ENCODE measurements at regions not wholly inside any gene's neighbourhood (a gene's known extent, or its start where the extent isn't known, plus 50 kb on each side); places are given as distances from the start of the nearest gene placed in this dataset.

DNA sequence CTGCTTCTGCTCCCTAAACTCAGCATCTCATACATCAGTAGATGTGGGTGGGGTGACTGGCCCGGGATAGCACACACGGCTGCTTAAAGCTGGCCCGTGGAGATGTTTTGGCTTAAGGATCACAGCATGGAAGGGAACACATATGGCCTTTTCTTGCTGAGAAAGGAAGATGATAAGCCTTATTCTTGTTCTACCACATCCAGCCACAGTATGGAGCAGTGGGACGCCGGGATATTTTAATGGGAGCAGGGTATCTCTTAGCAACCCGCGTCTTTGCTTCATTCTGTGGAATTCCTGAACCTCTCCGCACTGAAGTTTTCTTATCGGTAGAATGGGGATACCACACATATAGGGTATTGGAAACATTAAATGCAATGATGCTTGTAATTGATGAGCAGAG is 94.1 kb upstream of the PROK2 start:
- no peak for DNase-seq (ENCODE audit: low read depth in 2 of 2, low spot score in 1 of 2)

DNA sequence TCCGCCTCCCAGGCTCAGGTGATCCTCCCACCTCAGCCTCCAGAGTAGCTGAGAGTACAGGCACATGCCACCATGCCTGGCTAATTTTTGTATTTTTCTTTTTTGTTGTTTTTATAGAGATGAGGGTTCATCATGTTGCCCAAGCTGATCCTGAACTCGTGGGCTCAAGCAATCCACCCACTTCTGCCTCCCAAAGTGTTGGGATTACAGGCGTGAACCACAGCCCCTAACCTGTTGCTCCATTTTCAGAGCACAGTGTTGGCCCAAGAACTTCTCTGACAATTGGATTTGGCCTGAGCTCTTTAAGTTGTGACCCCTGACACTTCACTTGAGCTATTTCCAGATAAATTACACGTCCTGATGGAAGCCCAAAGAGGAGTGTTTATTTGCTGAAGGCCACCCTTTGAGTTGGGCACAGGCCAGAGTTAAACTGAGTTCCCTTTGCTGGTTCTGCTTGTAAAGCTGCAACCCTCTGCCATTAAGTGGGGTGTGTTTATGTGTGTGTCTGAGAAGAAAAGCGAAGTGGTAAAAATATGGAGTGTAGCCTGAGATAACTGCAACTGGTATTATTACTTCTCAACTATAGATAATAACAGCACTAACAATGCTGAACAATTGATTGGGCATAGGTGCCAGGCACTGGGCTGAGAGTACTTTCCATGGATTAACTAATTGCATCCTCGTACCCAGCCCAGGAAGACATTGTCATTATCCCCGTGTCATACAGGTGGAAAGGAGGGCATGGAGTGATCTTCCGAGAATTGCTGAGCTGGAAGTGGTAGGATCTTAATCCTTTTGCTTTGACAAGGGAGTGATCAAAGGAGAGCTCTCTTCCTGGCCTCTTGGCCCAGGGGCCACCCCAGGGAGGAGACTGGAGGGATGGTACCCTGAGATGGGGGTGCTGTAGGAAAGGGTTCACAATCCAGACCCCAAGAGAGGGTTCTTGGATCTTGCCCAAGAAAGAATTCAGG is 91.5 kb upstream of the PROK2 start:
- no peak for DNase-seq (ENCODE audit: low read depth in 2 of 2, low spot score in 1 of 2)

DNA sequence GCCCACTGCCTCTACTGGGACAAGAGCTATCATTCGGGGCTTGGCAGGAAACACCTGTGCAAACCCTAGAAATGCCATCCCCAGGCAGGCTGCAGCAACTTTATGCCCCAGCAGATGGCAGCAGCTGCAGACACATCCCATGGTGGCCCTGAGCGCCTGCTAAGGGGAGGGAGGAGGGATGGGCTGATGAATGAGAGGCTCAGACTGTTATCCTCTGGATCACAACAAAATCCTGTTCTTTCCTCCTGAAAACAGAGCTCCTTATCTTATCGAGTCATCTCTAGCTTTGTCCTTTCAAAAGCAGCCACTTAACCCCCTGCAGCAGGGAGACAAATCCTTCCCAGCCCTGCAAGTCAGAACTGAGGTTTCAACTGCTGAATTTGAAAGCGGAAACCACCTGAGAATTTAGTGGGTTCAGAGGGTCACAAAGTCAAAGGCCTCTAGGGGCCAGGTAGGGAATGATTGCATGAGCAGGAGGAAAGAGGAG is 90.6 kb upstream of the PROK2 start:
- DNase-seq (ENCODE audit: low read depth in 2 of 2, low spot score in 1 of 2): peak; percentile 22 to 52

DNA sequence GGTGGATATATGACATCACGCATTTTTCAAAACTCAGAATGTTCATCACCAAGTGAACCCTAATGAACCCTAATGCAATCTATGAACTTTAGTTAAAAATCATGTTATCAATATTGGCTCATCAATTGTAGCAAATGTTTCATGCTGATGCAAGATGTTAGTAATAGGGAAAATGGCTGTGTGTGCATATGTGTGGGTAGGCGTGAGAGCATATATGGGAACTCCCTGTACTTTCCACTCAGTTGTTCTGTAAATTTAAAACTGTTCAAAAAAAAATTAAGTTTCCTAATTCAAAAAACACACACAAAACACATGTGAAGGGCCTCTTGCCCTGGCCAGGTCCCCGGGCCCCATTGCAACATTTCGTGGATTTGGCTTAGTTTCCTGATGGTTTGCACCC is 89.7 kb upstream of the PROK2 start:
- no peak for DNase-seq (ENCODE audit: low read depth in 2 of 2, low spot score in 1 of 2)

DNA sequence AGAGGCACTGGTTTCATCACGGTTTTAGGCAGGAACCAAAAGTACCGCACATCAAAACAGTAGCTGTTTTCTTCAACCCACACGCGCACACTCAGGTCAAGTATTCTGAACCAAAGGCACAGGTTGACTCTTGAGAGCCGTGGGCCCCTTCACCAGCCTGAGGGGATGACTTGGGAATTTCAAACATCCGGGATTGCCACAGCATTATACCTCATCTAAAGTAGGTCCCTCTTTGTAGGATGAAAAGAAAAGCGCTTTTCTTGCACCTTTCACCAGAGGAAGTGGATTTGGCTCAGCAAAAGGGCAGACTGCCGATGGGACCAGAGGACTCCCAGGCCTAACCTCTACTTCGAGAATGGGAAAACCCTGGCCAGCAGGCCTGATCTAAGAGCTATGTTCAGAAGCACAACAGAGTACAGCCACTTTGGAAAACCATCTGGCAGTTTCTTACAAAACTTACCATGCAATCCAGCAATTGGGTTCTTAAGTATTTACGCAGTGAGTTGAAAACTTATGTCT is 88.2 kb upstream of the PROK2 start:
- no peak for DNase-seq (ENCODE audit: low read depth in 2 of 2, low spot score in 1 of 2)

DNA sequence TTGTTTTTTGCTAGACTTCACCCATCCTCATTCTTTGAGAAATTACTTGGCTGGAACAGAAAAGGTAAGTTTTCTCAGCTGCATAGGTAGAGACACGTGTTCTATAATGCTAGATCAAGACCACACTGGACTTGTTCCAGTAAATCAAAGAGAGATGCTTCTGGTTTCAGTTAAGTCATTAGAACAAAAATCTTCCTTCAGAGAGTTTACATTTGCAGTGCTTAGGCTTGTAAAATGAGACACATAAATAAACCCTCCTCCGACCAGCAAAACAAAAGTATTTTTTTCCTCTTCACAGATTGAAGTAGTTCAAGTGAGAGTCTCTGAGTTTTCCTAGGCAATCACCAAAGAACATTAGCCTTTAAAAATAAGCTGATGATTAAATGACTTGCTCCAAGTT is 87.3 kb upstream of the PROK2 start:
- no peak for DNase-seq (ENCODE audit: low read depth in 2 of 2, low spot score in 1 of 2)

DNA sequence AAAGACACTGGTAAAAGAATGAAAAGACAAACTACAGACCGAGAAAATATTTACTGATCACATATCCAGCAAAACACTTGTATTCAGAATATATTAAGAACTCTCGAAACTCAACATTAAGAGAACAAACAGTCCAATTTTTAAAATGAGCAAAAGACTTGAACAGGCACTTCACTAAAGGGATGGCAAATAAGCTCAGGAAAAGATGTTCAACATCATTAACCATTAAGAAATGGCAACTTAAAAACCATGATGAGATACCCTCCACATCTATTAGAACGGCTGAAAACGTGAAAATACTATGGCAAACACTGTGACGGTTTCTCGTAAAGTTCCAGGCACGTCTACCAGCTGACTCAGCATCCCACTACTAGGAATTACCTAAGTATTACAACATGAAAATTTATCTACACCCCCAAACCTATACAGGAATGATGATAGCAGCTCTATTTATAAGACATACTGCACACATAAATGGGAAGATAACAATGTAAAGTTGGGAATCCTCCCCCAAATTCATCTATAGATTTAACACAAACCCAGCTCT is 86.1 kb upstream of the PROK2 start:
- DNase-seq (ENCODE audit: low read depth in 2 of 2, low spot score in 1 of 2): no peak

DNA sequence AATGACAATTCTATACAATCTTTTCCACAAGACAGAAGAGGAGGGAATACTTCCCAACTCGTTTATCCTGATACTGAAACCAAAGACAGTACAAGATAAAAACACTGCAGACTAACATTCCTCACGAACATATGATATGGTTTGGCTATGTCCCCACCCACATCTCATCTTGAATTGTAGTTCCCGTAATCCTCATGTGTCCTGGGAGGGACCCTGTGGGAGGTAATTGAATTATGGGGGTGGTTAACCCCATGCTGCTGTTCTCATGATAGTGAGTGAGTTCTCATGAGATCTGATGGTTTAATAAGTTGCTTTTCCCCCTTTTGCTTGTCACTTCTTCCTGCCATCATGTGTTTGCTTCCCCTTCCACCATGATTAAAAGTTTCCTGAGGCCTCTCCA is 83.9 kb upstream of the PROK2 start:
- no peak for DNase-seq (ENCODE audit: low read depth in 2 of 2, low spot score in 1 of 2)

DNA sequence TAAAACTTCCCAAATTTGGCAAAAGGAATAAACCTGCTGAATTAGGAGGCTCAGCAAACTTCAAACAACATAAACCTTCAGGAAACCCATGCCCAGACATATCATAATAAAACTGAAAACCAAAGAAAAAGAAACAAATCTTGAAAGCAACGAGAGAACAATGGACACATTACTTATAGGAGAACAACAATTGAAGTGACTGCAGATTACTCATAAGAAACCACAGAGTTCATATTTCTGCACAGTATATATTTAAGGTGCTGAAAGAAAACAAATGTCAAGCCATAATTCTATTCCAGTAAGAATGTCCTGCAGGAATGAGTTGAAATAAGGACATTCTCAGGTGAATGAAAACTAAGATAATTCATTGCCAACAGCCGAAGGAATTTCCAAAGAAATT is 80.8 kb upstream of the PROK2 start:
- DNase-seq (ENCODE audit: low read depth in 2 of 2, low spot score in 1 of 2): no peak

DNA sequence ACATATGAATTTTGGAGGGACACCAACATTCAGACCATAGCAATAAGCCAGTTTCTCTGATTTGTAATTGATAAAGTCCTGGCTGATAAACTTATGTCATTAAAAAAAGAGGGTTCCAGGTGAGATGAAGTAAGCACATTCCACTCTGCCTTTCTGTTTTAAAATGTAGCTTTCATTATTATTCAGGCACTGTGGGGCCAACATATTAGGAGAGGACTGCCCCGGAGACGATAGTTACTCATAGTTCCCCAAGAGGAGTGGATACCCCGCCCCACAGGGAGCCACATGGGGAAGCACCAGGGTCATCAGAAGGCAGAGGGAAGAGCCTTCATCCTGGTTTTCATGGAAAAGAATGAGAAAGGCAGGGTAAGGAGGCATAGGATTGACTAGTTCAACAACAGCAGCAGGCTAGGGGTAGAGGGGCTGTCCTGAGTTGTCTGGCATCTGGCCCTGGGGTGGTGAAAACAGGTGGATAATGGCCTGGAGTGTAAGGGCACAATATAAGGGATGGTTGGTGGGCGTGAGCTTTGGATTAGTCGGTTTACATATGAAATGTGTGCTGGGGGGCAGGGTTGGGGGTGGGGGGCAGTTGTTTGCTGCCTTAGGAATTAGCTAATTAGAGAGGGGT is 78.7 kb upstream of the PROK2 start:
- DNase-seq (ENCODE audit: low read depth in 2 of 2, low spot score in 1 of 2): no peak

DNA sequence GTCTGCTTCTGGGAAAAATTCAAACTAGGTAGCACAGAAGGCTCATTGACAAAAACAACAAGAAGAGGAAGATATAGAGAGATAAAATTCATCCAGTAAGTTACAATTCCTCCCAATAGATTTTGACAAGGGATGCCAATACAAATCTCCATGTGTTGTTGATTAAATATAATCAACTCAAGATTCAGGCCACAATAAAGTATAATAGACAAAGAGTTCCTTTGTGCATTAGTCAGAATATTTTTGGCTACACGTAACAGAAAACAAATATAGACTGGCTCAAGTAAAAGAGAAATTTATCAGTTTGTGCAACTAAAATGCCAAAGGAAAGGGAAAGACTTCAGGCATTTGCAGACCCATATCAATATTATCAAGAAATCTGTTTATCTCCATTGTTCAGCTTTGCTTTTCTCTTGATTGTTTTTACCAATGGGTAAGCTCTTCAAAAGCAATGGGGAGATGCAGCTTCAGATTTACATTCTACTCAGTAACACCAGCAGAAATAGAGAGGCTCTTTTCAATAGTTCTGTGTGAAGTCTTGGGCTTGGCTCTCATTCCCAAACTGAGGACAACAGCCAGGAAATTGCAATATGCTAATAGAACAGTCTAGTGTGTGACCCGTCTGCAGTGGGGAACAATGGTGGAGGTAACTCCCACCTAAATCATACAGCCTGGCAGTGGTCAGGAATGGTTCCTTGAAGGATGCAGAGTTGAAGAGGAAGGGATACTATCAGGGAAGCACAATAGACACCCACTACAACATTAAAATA is 77.6 kb upstream of the PROK2 start:
- DNase-seq (ENCODE audit: low read depth in 2 of 2, low spot score in 1 of 2): no peak

DNA sequence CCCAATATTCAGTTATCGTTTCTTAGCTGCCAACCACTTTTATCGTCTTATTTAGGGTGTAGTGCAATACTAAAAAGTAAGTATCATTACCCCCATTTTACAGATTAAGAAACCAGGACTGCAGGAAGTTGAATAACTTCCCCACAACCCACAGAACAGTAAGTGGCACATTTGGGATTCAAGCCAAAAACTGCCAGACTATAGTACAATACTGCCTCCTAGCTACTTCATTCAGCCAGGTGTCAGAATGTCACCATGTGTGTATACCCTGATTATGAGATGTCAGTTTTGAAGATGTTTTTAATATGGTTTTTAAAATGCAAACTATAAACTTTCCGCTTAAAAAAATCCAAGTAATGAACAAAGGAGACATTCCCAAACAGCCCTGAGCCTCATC is 74.2 kb upstream of the PROK2 start:
- no peak for DNase-seq (ENCODE audit: low read depth in 2 of 2, low spot score in 1 of 2)

DNA sequence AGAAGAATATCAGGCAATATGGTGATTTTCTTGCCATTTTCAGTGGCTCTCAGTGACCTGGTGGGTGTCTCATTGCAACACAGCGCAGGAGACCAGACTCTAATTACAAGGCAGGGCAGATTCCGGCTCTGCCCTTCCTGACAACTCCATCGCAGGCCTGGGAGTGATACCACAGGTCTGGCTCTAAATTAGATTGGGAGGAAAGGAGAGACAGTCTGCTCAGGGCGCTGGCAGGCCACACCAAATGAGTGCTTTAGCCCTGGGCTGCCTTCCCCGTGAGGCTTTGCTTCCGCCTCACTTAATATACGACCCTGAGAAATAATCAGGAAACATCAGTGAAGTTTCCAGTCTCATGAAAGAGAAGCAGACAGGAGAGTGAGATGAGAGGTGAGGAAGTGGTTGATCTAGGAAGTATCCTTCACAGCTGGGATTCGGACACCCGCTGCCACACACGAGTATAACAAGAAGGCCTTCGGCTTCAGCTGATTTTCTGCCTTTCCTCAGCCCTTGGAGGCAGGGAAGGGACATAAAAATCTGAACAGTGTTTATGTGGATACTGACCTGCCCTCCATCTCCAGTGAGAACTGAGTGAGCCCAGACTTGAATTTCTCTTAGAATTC is 73.7 kb upstream of the PROK2 start:
- no peak for DNase-seq (ENCODE audit: low read depth in 2 of 2, low spot score in 1 of 2)

DNA sequence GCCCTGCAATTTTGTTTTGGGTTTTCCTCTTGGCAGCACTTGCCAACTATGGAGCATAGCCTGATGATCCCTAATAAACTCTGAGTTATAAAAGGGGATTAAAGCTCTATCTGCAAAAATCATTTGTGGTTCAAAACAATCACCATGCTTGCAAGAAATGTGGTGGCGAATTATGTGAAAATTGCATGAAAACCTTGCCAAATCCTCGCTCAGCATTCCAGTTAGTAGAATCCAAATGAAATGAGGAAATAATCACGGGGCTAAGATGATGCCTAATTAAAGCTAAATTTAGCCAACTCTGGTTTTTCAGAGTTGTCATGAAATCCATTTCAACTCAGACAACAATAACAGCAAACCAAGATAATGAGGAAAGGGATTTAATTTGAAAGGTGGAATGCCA is 73.0 kb upstream of the PROK2 start:
- DNase-seq (ENCODE audit: low read depth in 2 of 2, low spot score in 1 of 2): no peak

DNA sequence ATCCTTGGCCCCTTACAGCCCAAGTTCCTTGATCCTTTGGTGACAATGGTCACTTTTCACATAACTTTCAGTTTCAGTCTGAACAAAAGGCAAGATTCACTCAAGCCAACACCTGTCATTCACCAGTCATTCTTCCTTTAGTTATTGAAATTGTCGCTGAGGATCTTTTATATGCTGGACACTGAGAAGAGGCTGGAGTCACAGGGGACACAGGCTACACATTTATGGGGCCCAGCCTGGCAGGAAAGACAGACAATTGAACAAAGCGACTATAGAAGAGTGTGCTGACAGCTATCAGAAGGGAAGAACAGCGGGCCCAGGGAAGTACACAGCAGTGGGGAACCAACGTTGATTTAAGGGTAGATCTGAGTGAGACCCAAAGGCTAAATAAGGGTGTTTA is 69.8 kb upstream of the PROK2 start:
- no peak for DNase-seq (ENCODE audit: low read depth in 2 of 2, low spot score in 1 of 2)

DNA sequence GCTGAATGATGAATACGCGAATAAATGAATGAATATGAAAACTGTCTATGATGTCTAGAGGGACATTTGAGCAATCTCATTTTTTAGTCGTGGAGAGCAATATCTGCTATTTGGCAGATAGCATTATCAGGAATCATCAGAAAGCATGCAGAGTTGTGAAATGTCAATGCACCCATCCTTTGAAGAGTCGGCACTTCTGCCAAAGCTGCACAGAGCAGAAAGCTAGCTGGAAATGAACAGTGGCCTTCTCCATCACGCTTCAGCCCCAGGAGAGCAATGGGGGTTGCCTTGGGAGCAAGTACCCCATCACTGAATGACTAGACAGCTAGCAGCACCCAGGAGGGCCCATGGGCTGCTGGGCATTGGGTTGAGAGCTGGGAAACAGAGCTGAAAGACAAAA is 69.1 kb upstream of the PROK2 start:
- no peak for DNase-seq (ENCODE audit: low read depth in 2 of 2, low spot score in 1 of 2)

DNA sequence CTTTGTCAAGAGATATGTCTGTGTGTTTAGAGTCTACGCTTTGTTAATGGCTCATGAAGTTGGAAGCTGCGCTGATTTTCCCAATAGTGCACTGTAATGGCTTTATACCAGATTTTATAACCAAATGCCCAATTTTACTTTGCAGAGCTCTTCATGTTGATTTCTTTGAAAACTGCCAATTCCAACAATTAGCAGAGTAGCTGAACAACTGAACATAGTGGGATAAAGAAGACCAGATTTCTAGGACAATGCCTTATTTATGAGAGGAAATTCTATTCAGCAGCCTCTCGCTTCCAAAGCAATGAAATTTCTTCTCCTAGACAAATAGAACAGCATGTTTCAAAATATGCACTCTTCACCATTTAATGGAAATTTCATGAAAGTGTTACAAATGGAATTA is 66.9 kb upstream of the PROK2 start:
- DNase-seq (ENCODE audit: low read depth in 2 of 2, low spot score in 1 of 2): no peak

DNA sequence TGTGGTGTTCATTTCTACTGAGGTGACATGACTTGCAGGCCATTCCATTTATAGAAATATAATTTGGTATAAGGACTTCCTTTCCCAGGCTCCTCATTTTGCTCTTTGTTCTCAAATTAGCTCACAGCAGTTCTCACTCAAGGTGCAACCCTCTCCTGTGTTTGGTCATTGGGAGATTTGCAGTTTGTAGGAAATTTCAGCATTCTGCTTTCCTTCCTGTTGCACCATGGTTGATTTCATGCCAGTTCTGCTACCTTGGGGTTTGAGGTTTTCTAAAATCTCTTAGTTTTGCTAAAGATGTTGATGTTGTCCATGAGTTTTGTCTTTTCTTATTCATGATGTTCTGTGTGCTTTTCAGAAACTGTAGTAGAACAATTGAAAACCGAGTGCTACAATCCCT is 65.7 kb upstream of the PROK2 start:
- DNase-seq (ENCODE audit: low read depth in 2 of 2, low spot score in 1 of 2): no peak

DNA sequence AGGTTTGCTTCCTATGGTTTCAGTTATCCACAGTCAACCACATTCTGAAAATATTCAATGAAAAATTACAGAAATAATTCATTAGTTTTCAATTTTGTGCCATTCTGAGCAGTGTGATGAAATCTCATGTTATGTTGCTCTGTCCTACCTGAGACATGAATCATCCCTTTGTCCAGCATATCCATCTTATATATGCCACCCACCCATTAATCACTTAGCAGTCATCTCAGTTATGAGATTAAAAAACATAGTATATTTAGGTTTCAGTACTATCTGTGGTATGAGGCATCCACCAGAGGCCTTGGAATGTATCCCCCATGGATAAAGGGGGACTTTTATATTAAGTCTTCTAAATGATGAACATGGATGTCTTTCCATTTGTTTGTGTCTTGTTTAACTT is 64.7 kb upstream of the PROK2 start:
- no peak for DNase-seq (ENCODE audit: low read depth in 2 of 2, low spot score in 1 of 2)

DNA sequence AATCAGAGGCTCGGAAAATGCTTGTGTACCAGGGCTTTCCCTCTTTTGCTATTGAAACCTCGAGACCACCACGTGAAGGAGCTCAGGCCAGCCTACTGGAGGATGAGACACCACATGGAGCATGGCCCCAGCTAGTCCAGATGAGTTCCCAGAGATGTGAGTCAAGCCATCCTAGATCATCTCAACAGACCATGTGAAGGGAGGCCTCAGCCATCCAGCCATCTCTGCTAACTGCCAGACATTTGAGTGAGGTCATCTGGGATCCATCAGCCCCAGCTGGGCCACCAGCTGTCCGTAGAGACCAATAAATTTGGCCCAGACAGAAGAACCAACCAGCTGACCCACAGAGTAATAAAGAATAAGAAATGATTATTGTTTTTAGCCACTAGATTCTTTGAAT is 62.8 kb upstream of the PROK2 start:
- DNase-seq (ENCODE audit: low read depth in 2 of 2, low spot score in 1 of 2): no peak

DNA sequence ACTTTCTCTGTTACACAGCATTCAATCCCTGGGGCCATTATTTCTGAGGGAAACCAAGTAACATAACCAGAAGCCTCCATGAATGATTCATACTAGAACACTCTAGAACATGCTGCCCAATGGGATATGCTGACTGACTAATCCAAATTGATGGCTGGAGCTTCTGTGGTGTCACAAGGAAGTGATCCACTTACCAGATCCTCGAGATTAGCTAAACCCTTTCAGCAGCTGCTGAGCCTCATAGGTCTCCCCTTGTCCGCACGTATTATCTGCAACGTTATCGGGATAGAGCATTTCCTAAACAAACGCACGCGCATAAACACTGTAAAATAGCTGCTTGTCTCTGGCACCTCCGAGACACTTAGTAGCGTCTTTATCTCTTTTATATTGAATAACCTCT is 61.2 kb upstream of the PROK2 start:
- DNase-seq (ENCODE audit: low read depth in 2 of 2, low spot score in 1 of 2): no peak

Measured in stimulated activated CD8-positive, alpha-beta memory T cell treated with anti-CD3 and anti-CD28 coated beads, Interleukin-4, amount 100 ng/mL, for 1 hour (primary cell).